ENCODE measurements at regions not wholly inside any gene's neighbourhood (a gene's known extent, or its start where the extent isn't known, plus 50 kb on each side); places are given as distances from the start of the nearest gene placed in this dataset.
"Not testable (repeated sequence)": the region's sequence is repeated elsewhere in the genome, so short reads cannot be mapped to it uniquely, and the experiment has no call there.

DNA sequence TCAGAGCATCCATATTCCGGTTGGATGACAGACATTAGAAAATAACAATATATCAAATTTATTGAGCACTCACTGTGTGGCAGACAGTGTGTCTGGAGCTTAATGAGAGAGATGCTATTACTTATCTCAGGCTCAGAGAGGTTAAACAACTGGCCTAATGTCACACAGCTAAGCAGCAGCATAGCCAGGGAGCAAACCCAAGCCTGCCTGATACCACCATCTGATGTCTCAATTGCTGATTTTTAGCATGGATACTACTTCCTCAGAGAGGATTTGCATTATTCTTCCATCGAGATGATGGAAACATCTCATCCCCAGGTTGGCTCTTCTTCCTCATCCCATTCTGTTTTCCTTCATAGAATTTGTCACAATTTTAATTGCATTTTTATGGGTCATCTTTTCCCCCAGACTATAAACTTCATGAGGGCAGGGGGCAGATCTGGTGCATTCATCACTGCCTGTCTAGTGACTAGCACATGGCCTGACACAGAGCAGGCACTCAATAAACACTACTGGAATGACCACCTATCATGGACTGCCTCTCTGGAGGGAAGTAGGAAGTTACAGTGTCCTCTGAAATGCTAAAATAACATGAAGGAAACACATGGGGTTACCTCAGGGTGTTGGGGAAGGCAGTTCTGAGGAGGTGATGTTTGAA lies 344.8 kb upstream of the CCL2 start:
- DNase-seq = no peak

DNA sequence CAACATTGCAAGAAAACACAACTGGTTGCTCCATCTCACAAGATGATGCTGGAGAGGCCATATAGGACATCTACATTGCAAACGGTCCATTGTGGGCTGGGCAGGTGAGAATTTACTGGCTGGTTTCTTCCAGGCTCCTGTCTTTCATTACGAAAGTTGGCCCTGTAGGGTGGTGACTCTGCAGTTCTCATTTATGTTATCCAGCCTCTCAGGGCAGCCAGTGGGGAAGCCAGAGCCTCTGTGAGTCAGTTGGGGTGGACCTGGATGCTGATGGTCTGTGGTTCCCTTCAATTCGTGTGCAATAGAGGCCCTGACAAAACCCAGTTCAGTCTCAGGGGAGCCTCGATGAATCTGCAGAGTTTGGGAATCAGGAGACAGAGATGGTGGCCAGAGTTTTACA lies 341.0 kb upstream of the CCL2 start:
- DNase-seq = no peak

DNA sequence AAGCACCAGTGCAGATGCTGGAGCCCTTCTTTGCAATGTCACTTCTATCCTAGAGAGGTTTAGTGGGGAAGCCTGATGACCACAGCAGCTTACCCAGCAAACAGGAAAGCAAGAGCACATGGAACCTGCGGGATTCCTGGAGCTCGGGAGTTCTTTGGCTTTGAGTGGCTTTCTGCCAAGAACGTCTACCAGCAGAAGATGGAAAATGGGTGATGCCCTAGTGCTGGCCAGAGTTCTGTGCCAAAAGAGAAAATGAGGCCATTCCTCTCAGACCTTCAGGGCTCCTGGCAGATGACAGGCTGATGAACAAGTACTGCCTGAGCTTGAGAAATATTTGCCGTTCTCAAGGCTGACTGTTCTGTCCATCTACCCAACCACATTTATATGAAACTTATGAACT lies 332.1 kb upstream of the CCL2 start:
- no peak for DNase-seq

DNA sequence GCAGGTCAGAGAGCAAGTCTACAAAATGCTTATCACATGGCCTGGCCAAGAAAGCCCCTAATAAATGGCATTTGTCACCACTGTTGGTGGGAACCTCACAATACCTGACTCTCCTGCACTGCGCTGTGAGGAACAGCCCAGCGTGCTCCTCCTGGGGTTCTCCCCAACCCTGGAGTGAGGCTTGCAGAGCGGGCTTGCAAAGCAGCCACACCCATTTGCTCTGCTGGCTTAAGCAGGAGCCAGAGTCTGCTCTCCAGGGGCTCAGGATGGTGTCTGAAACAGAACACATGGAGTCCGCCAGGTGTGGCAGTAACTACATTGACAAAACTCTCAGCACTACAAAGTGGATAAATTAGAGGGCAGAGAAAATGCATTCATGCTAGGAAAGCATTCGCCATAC lies 331.0 kb upstream of the CCL2 start:
- DNase-seq = no peak

DNA sequence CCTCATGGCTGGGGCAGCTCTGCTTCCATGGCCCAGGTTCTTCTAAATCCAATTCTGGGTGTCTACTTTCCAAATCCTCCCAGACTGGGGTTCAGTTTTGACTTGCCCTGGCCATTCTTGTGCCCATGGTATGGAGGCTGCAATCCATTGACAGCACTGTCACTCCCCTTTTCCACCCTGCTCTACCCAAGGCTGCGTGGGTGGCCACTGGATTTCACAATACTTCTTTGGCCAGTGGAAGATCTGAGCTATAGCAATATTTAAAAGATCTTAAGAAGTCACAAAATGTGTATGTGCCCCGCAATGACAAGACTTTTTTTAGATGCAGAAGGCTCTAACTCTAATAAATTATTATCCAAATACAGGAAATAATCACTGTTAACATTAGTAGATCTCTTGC lies 329.4 kb upstream of the CCL2 start:
- DNase-seq = no peak

DNA sequence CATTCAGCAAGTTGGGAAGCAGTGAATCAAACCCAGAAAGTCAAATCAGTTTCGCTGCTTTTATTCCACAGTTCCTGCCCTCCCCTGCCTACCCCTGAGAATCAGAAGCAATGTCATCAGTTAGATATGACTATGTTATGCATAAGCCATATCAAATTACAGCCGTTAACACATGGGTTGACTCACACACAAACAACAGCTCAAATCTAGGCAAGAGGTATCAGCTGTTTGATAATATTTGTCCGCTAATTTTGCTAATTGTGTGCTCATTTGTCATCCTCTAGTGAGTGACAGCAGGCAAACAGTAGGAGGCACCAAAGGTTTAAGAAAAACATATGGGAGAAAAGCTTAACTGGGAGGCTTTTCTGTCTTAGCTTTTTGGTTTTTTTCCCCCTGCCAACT lies 327.4 kb upstream of the CCL2 start:
- no peak for DNase-seq

DNA sequence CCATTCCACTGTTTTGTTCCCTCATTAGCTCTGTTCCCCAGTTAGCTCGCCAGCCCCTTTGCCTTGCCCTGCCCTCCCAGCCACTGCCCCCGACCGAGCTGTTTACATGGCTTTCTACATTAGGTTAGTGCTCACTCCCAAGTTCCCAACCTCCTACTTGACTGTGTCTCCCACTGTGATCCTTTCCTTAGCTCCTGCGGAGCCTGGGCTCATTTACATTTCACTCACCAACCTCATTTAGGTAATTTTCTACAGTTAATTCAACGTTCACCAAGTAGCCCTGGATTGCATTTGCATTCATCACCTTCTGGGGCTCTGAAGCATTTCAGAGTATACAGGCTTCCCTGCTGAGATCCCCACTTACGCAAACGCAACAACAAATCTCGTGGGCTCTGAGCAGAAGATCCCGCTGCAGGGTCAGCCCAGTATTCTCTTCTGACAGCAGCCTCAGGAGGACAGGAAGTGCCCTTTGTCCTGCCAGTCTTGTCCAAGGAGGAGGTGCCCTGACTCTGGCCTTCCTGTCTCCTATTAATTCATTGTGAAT lies 325.8 kb upstream of the CCL2 start:
- no peak for DNase-seq

DNA sequence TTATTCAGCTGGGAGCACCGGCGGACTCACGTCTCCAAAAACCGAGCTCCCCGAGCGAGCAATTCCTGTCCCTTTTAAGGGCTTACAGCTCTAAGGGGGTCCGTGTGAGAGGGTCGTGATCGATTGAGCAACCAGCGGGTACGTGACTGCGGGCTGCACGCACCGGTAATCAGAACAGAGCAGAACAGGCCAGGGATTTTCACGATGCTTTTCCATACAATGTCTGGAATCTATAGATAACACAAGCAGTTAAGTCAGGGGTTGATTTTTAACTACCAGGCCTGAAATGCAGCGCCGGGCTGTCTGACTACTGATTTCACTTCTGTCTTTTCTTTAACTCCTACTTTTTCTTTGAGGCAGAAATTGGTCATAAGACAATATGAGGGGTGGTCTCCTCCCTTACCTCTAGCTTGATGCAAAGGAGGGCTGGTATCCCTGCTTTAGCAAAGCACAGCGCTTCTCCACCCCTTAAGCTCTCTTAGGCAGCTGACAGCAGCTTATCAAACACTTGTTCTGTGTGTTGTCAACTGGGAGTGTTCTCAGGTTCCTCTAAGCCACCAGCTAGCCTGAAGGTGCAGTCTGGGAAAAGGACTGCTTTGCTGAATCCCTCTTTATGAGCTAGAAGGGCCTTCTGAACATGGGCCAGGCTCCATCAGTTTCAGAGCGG lies 323.8 kb upstream of the CCL2 start:
- not testable (repeated sequence) for DNase-seq

DNA sequence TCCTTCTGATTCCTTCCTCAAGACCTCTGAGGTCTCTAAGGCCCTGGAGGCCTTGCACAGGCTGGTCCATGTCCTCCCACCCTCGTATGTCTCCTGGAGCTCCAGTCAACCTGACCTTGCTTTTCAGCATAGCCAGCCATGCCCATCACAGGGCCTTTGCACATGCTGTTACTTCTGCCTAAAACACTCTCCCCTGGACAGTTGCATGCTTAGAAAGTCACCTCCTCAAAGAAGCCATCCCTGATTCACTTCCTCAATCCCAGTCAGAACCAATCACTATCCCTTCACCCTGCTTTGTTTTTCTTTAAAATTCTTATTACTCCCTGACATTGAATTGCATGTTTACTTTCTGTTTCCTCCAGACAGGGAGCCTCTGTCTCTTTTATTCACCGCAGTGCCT lies 322.1 kb upstream of the CCL2 start:
- DNase-seq = no peak

DNA sequence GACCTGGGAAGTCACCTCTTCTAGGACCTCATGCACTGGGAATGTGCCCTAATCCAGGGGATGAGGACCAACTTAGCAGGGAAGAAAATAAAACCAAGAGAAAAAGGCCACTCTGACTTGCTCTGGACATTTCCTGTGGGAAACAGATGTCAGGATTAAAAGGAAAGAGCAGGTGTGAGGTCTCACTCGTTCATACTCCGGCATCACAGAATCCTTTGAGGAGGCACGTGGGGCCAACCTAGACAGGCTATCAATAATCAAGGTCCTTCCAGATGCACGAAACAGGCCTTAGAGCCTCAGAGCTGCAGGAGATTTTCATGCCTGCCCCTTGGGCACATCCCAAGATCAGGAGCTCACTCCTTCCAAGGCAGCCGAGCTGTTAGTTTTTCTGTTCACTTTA lies 321.5 kb upstream of the CCL2 start:
- no peak for DNase-seq

DNA sequence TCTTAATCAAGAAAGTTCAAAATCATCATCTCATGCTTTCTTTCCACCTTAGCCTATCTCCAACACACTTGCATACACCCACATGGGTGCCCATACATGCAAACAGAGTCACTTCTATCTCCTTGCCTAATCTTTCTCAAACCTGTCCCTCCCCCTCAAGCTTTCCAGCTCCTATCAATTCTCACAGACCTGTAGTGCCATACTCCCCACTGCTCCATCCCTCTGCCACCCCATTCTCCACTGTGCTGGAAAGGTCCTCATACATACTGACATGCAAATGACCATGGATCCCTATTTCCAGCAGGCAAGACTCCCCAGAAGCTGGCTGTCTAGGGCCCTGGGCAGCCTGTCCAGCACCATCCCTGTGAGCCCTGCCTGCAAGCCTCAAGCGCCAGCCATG lies 320.4 kb upstream of the CCL2 start:
- no peak for DNase-seq

DNA sequence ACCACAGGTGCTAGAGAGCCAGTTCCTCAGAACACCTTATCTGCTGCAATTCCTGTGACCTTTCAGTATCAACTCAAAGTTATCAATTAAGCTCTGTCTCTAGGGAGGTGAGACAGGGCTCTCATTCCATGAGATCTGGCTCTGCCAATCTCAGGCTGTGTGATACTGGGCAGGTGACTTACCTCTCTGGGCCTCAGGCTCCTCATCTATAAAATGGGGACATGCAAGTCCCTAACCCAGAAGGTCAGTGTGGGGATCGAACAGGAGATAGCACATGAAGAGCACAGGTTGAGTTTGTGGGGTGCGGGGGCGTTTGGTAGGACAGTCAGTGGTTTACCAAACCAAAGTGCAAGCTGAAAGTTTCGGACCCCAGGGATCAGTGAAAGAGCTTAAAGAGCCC lies 319.3 kb upstream of the CCL2 start:
- no peak for DNase-seq

DNA sequence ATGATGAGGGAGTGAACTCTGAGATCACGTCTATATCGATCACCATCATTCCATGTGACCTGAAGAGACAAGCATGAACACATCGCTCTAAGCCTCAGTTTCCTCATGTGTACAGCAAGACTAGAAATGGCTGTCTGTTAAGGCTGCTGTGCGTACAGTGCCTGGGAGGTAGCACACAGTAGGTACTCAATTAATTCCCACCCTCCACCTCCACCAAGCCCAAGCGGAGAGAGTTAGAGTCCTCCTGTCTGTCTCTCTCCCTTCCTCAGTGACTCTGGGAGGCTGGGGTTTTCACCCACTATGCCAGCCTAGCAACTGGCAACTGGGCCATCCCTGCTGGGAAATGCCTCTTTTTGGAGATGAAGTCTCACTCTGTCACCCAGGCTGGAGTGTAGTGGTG lies 318.3 kb upstream of the CCL2 start:
- no peak for DNase-seq

DNA sequence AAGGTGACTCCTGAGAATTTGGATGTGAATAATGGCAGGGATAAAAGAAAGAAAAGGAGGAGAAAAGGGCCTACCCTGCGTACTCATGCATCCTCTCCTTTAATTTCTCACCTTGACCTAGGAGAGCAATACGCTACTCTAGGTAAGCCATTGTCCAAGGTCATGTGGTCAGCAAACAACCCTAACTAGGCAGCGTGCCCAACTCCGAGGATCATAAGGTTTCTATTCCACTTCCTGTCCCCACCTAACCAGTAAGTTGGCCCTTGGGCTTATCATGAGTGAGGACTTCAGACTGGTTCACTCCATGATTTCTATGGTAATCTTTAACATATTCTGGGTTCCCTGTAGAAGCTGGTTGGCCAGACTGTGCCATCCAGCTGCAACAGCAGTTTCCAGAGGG lies 315.1 kb upstream of the CCL2 start:
- DNase-seq = no peak

DNA sequence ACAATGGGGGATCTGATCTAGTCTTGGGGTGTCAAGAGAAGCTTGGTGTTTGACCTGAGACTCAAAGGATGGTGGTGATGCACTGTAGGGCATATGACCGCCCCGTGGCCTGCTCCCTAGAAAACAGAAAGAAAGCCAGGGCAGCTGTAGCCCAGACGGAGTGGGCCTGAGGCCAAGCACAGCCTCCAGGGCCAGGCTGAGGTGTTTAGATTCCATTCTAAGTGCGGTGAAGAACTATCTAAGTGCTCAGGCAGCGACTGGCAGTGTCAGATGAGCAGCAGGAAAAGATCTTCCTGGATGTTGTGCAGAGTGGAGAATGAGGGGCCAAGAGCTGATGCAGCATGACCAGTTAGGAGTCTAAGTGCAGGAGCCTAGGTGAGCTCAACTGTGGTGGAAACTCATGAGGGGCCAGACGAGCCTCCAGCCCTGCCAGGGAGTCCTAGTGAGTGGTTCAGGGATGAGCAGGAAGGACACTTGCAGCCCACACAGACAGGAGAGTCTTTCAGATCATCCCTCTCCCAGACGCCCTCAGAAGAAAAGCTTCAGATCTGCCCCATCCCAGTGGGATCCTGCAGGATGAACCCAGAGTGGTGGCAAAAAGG lies 314.2 kb upstream of the CCL2 start:
- DNase-seq = no peak

DNA sequence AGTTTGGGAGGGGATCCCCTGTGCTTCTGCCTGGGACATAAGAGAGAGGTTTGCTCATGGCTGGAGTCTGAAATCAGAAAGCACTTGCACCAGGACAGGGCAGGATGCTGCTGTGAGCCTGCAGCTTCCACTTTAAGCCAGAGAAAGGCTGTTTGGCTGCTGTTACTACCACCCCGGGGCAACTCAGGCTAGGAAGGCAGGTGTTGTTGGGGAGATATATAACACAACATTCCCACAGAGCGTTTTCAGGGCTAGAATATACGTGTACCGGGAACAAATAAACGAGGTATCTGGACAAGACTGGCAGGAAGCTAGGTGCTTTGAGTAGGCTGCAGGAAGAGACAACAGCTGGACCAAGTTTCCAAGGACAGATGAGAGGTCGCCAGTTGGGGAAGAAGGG lies 313.3 kb upstream of the CCL2 start:
- DNase-seq = no peak

DNA sequence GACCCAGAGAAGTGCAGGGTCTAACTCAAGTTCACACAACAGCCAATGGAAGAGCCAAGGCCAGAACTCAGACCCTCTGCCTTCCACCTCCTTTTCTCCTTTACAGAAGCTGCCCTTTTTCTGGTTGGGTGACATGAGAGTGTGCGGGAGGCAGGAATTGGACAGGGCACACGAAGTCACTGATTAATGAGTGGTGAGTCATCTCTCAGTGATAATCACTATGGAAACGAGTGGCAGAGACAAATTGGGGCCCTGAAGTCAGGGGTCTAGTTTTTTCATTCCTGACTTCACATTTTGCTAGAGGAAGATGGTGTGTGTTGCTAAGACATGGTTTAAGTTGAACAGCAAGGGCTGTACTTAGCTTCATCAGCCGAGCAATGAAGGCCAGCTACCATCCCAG lies 312.7 kb upstream of the CCL2 start:
- no peak for DNase-seq

DNA sequence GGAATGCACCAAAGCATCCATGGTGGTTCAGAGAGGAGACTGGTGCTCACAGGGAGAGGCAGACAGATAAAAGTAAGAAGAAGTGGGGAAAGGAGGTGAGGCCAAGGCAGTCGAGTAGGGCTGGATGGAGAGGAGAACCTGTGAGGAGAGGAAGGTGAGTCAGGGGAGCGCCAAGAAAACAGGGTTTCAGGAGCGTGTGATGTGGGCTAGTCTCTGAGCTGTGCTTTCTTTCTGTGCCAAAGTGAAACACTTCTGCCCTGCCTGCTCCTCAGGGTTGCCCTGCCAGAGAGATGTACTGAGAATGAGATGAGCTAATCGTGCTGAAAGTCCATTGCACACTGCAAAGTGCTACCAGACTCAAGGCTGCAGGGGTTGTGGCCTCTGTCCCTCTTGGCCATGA lies 310.7 kb upstream of the CCL2 start:
- no peak for DNase-seq

DNA sequence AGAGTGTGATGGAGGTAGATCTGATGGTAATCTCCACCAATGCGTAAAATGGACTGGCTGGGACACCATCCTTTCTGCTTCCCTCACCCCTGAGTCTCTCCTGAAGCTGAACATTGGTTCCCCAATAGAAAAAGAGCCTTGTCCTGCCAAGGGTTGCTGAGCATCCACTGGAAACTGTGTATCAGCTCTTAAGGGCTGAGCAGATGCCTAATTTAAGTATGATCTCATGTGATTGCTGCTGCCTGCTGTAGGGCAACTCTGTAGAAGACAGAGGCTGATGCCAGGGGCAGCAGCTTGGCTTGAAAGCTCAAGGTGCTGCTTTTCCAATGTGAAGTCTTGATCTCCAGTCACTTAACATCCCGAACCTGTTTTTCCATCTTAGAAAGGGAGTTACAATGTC lies 310.3 kb upstream of the CCL2 start:
- DNase-seq = no peak

DNA sequence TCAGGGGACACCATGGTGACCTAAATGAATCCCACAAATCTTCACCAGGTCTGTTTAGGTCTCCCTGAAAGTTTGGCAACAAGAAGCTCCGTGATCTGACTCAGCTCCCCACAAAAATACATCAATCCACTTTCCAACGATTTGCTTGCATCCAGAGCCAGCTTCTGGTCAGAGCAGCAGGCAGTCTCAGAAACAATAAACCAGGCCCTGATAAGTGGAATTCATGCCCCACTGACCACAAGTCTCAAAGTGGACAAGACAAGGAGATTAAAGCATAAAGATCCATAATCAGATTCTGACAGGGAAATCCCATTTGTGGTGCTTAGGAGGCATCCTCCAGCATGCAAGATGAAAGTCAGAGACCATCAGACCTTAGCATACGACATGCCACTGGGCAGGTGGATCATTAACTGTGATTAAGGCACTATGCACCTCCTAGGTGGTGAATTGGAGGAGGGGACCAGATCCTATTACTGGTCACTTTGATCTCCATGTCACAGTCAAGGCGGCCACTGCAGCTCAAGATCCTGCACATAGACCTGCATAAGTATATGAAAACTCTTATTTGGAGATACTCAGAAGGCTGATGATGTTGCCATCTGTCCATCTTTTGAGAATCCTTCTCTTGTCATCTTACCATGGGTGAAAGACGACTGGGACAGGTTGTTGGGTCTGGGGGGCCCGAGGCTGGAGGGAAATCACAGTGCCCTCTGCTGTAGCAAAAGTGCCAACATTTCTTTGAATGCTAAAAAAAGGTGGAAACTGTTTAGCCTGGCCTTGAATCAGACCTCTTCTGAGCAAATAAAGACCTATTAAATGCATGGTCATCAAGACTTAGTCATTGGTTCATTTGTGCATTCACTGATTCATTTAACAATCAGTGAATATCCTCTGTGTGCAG lies 309.2 kb upstream of the CCL2 start:
- no peak for DNase-seq

DNA sequence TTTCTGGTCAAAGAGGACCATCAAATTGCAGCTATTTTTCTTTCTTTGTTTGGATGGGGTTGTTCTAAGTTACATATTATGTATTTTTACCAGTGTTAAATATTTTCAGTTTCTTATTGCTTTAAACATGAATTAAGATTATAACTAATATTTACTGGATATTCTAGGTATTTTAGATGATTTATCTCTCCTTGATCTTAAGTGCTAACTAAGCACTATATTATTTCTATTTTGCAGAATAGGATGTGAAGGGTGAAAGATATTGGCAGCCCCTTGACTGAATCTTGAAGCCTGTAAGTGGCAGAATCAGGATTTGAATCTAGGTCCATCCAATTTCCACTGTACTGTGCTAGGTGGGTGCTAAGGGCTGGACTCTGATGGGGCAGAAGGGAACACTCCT lies 307.3 kb upstream of the CCL2 start:
- DNase-seq = no peak

DNA sequence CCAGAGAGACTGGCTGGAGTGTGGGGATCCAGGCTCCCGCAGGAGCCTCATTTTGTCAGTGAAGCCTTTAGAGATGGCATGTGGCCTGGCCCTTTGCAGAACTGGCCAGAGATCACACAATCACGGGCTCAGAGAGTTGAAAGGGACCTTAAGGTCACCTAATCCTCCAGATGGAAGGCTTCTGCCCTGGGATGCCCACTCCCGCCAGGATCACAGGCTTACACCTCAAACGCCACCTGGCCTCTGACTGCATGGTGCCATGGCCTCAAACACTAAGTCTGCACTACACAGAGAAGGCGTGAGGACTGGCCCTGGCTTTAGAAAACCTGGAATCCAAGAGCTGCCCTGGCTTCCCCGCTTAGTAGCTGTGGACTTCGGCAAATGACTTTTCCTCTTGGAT lies 306.8 kb upstream of the CCL2 start:
- DNase-seq = no peak

DNA sequence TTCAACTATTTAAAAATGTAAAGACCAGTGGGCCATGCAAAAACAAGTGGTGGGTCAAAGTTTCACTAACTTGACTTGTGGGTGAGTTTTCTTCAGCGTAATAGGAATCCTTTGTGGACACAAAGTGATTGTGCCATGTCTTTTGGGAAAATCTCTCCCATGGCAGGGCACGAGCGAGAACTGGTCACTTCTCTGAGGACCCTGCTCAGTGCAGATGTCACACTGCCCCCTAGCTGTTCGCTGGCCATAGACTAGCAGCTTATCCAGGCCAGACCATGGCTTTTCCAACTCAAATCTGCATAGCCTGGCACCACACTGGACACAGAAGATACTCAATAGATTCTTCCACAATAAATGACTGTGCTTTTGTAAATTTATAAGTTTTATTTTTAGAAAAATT lies 306.0 kb upstream of the CCL2 start:
- DNase-seq = no peak
